SK-N-SH treated with all-trans-retinoic acid at 6 μM for 48 hours (cell line): ENCODE measurements at regions not wholly inside any gene's neighbourhood (a gene's known extent, or its start where the extent isn't known, plus 50 kb on each side); places are given as distances from the start of the nearest gene placed in this dataset.

Experiments
- ATAC-seq: fragments of 200-7000 bp; cut with Tn5 transposase; 3 replicates; pipeline ENCODE4 v1.9.1; 2020; ENCODE audit warnings: mild to moderate bottlenecking, moderate library complexity
- ARNTL ChIP-seq: fragments of 450-650 bp; formaldehyde crosslinking; IDR thresholded peaks from 2 replicates; pipeline ENCODE4 v1.5.0; 2020; ENCODE audit warnings: low read depth, mild to moderate bottlenecking, moderate library complexity, borderline replicate concordance
- CSDC2 ChIP-seq: fragments of 250-450 bp; sonication (Bioruptor Pico); IDR thresholded peaks from 2 replicates; pipeline ENCODE4 v1.5.0; 2020; ENCODE audit warnings: mild to moderate bottlenecking, moderate library complexity
- GLIS3 ChIP-seq: fragments of 250-450 bp; sonication (Bioruptor Pico); IDR thresholded peaks from 2 replicates; pipeline ENCODE4 v1.5.0; 2020; ENCODE audit warnings: mild to moderate bottlenecking, moderate library complexity
- ISL1 ChIP-seq: fragments of 250-450 bp; sonication (Bioruptor Pico); IDR thresholded peaks from 2 replicates; pipeline ENCODE4 v2.1.2; 2022; ENCODE audit warnings: mild to moderate bottlenecking, moderate library complexity
- OSR1 ChIP-seq: fragments of 250-450 bp; sonication (Bioruptor Pico); IDR thresholded peaks from 2 replicates; pipeline ENCODE4 v1.8.0; 2022; ENCODE audit warnings: moderate library complexity, mild to moderate bottlenecking, inconsistent platforms
- PPARA ChIP-seq: fragments of 250-450 bp; sonication (Bioruptor Pico); IDR thresholded peaks from 2 replicates; pipeline ENCODE4 v1.5.0; 2020; ENCODE audit warnings: mild to moderate bottlenecking, borderline replicate concordance
- RARB ChIP-seq: fragments of 250-450 bp; sonication (Bioruptor Pico); IDR thresholded peaks from 2 replicates; pipeline ENCODE4 v1.8.0; 2021; ENCODE audit warnings: mild to moderate bottlenecking, moderate library complexity
- SNAI2 ChIP-seq: fragments of 250-450 bp; sonication (Bioruptor Pico); IDR thresholded peaks from 2 replicates; pipeline ENCODE4 v1.5.0; 2020; ENCODE audit warnings: mild to moderate bottlenecking, moderate library complexity
- TCF4 ChIP-seq: fragments of 250-450 bp; sonication (Bioruptor Pico); IDR thresholded peaks from 2 replicates; pipeline ENCODE4 v1.8.0; 2021; ENCODE audit warnings: mild to moderate bottlenecking, moderate library complexity, borderline replicate concordance
- TOX ChIP-seq: fragments of 250-450 bp; sonication (Bioruptor Pico); IDR thresholded peaks from 2 replicates; pipeline ENCODE4 v1.8.0; 2021; ENCODE audit warnings: mild to moderate bottlenecking, moderate library complexity, borderline replicate concordance
- ZC3H10 ChIP-seq: fragments of 250-450 bp; sonication (Bioruptor Pico); IDR thresholded peaks from 2 replicates; pipeline ENCODE4 v1.5.1; 2021; ENCODE audit warnings: mild to moderate bottlenecking, moderate library complexity
- ZFP3 ChIP-seq: fragments of 250-450 bp; sonication (Bioruptor Pico); IDR thresholded peaks from 2 replicates; pipeline ENCODE4 v1.5.0; 2020; ENCODE audit warnings: mild to moderate bottlenecking, moderate library complexity
- ZFP30 ChIP-seq: fragments of 450-650 bp; formaldehyde crosslinking; IDR thresholded peaks from 2 replicates; pipeline ENCODE4 v1.5.0; 2022; ENCODE audit warnings: mild to moderate bottlenecking, moderate library complexity
- ZNF8 ChIP-seq: fragments of 450-650 bp; formaldehyde crosslinking; IDR thresholded peaks from 2 replicates; pipeline ENCODE4 v1.5.0; 2020; ENCODE audit warnings: mild to moderate bottlenecking, moderate library complexity
- TF ChIP-seq, protein P1 (sequence below): fragments of 250-450 bp; sonication (Bioruptor Pico); IDR thresholded peaks from 2 replicates; pipeline ENCODE4 v1.5.0; 2020; ENCODE audit warnings: mild to moderate bottlenecking, moderate library complexity
- TF ChIP-seq, protein P2 (sequence below): fragments of 250-450 bp; sonication (Bioruptor Pico); IDR thresholded peaks from 2 replicates; pipeline ENCODE4 v1.5.1; 2020; ENCODE audit warnings: low read depth, mild to moderate bottlenecking, moderate library complexity
- TF ChIP-seq, protein P3 (sequence below): fragments of 250-450 bp; sonication (Bioruptor Pico); IDR thresholded peaks from 2 replicates; pipeline ENCODE4 v1.8.0; 2021; ENCODE audit warnings: low read depth, mild to moderate bottlenecking, moderate library complexity, borderline replicate concordance
- TF ChIP-seq, protein P4 (sequence below): fragments of 250-450 bp; sonication (Bioruptor Pico); IDR thresholded peaks from 2 replicates; pipeline ENCODE4 v1.8.0; 2020; ENCODE audit warnings: mild to moderate bottlenecking, moderate library complexity, borderline replicate concordance
- TF ChIP-seq, protein P5 (sequence below): fragments of 250-450 bp; sonication (Bioruptor Pico); IDR thresholded peaks from 2 replicates; pipeline ENCODE4 v1.5.1; 2021; ENCODE audit warnings: mild to moderate bottlenecking, moderate library complexity

DNA sequence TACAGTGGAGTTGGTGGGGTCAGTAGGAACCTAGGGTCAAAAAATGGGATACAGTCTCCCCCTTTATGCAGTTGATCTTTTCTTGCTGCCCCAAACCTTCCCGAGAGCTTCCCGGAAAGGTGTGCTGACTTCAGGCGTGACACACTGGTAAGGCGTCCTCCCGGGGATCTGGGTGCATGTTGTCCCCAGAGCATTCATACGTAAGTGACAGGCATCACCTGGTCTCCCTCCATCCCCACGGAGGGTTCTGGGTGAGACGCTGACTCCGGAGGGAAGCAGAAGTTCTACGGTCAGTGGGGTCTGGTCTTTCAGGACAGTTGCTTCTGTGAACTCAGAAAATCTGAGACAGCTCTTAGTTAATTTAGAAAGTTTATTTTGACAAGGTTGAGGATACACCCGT lies 159.6 kb upstream of the RTL1 start:
- TF ChIP-seq PPARA (CRISPR knock-in tag), result no peak
- TF ChIP-seq, protein P1, sequence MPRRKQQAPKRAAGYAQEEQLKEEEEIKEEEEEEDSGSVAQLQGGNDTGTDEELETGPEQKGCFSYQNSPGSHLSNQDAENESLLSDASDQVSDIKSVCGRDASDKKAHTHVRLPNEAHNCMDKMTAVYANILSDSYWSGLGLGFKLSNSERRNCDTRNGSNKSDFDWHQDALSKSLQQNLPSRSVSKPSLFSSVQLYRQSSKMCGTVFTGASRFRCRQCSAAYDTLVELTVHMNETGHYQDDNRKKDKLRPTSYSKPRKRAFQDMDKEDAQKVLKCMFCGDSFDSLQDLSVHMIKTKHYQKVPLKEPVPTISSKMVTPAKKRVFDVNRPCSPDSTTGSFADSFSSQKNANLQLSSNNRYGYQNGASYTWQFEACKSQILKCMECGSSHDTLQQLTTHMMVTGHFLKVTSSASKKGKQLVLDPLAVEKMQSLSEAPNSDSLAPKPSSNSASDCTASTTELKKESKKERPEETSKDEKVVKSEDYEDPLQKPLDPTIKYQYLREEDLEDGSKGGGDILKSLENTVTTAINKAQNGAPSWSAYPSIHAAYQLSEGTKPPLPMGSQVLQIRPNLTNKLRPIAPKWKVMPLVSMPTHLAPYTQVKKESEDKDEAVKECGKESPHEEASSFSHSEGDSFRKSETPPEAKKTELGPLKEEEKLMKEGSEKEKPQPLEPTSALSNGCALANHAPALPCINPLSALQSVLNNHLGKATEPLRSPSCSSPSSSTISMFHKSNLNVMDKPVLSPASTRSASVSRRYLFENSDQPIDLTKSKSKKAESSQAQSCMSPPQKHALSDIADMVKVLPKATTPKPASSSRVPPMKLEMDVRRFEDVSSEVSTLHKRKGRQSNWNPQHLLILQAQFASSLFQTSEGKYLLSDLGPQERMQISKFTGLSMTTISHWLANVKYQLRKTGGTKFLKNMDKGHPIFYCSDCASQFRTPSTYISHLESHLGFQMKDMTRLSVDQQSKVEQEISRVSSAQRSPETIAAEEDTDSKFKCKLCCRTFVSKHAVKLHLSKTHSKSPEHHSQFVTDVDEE (CRISPR knock-in tag), result no peak
- no peak for TF ChIP-seq ZFP3 (CRISPR knock-in tag)
- TF ChIP-seq, protein P2, sequence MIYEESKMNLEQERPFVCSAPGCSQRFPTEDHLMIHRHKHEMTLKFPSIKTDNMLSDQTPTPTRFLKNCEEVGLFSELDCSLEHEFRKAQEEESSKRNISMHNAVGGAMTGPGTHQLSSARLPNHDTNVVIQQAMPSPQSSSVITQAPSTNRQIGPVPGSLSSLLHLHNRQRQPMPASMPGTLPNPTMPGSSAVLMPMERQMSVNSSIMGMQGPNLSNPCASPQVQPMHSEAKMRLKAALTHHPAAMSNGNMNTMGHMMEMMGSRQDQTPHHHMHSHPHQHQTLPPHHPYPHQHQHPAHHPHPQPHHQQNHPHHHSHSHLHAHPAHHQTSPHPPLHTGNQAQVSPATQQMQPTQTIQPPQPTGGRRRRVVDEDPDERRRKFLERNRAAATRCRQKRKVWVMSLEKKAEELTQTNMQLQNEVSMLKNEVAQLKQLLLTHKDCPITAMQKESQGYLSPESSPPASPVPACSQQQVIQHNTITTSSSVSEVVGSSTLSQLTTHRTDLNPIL (CRISPR knock-in tag), result no peak
- no peak for TF ChIP-seq SNAI2
- TF ChIP-seq OSR1 (CRISPR knock-in tag), result no peak
- TF ChIP-seq ZFP30 (CRISPR knock-in tag), result no peak
- no peak for TF ChIP-seq CSDC2 (CRISPR knock-in tag)
- TF ChIP-seq GLIS3 (CRISPR knock-in tag), result no peak
- TF ChIP-seq ARNTL (CRISPR knock-in tag), result no peak
- no peak for ATAC-seq

DNA sequence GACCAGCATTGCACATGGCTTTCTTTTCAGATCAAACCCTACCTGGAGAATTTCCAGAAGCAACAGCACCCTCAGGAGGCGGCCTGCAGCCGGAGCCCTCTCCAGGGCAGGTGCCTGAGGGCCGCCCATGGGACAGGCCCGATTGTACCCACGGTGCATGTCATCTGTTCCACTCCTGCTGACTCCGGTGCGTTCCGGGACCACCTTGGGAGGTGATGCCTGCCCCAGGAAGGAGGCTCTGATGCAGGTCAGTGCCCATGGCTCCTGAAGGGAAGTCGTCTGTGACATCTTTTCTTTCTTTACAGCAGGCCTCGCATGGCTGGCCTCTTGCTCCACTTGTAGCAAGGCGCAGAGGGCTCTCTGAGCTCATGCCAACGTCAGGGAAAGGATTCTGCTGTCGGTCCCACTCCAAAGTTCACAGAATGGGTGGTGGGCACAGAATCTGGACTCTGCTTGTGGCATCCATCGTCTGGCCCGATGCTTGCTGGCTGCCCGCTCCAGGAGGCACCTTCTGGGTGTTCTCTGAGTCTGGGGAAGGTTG lies 160.7 kb upstream of the RTL1 start:
- no peak for TF ChIP-seq CSDC2 (CRISPR knock-in tag)
- TF ChIP-seq ZC3H10 (CRISPR knock-in tag), result no peak
- TF ChIP-seq OSR1 (CRISPR knock-in tag), result no peak
- TF ChIP-seq GLIS3 (CRISPR knock-in tag), result no peak
- TF ChIP-seq ARNTL (CRISPR knock-in tag), result no peak
- no peak for TF ChIP-seq RARB (CRISPR knock-in tag)
- TF ChIP-seq, protein P3, sequence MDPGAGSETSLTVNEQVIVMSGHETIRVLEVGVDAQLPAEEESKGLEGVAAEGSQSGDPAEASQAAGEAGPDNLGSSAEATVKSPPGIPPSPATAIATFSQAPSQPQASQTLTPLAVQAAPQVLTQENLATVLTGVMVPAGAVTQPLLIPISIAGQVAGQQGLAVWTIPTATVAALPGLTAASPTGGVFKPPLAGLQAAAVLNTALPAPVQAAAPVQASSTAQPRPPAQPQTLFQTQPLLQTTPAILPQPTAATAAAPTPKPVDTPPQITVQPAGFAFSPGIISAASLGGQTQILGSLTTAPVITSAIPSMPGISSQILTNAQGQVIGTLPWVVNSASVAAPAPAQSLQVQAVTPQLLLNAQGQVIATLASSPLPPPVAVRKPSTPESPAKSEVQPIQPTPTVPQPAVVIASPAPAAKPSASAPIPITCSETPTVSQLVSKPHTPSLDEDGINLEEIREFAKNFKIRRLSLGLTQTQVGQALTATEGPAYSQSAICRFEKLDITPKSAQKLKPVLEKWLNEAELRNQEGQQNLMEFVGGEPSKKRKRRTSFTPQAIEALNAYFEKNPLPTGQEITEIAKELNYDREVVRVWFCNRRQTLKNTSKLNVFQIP (CRISPR knock-in tag), result no peak
- TF ChIP-seq, protein P4, sequence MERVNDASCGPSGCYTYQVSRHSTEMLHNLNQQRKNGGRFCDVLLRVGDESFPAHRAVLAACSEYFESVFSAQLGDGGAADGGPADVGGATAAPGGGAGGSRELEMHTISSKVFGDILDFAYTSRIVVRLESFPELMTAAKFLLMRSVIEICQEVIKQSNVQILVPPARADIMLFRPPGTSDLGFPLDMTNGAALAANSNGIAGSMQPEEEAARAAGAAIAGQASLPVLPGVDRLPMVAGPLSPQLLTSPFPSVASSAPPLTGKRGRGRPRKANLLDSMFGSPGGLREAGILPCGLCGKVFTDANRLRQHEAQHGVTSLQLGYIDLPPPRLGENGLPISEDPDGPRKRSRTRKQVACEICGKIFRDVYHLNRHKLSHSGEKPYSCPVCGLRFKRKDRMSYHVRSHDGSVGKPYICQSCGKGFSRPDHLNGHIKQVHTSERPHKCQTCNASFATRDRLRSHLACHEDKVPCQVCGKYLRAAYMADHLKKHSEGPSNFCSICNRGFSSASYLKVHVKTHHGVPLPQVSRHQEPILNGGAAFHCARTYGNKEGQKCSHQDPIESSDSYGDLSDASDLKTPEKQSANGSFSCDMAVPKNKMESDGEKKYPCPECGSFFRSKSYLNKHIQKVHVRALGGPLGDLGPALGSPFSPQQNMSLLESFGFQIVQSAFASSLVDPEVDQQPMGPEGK, result no peak
- TF ChIP-seq ZNF8 (CRISPR knock-in tag), result no peak
- TF ChIP-seq ISL1 (CRISPR knock-in tag), result no peak
- no peak for ATAC-seq

DNA sequence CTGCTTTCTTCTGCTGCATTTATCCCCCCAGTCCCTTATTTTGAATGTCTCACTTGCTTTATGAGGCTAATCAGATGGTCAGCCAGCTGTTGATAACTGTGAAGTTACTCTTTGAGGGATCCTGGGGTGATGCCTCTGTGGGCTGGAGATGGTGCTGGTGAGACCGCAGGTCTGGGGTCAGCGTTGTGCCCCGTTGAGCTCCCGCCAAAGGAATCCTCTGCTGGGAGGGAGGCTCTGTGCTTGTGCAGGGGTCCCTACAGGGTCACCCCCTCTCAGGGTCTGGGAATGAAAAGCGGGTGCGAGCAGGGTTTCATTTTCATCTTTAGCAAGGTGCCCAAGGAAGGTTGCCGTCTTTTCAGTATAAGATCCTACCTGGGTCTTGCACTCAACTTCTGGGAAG lies 161.2 kb upstream of the RTL1 start:
- TF ChIP-seq TCF4 (no peak), TOX (CRISPR knock-in tag) (no peak), OSR1 (CRISPR knock-in tag) (no peak), ZFP30 (CRISPR knock-in tag) (no peak), SNAI2 (no peak)
- TF ChIP-seq, protein P2 (CRISPR knock-in tag), result no peak
- TF ChIP-seq, protein P5, sequence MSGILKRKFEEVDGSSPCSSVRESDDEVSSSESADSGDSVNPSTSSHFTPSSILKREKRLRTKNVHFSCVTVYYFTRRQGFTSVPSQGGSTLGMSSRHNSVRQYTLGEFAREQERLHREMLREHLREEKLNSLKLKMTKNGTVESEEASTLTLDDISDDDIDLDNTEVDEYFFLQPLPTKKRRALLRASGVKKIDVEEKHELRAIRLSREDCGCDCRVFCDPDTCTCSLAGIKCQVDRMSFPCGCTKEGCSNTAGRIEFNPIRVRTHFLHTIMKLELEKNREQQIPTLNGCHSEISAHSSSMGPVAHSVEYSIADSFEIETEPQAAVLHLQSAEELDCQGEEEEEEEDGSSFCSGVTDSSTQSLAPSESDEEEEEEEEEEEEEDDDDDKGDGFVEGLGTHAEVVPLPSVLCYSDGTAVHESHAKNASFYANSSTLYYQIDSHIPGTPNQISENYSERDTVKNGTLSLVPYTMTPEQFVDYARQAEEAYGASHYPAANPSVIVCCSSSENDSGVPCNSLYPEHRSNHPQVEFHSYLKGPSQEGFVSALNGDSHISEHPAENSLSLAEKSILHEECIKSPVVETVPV (CRISPR knock-in tag), result no peak
- TF ChIP-seq, protein P3 (CRISPR knock-in tag), result no peak
- ATAC-seq, result no peak
